ENCODE measurements at regions not wholly inside any gene's neighbourhood (a gene's known extent, or its start where the extent isn't known, plus 50 kb on each side); places are given as distances from the start of the nearest gene placed in this dataset.

DNA sequence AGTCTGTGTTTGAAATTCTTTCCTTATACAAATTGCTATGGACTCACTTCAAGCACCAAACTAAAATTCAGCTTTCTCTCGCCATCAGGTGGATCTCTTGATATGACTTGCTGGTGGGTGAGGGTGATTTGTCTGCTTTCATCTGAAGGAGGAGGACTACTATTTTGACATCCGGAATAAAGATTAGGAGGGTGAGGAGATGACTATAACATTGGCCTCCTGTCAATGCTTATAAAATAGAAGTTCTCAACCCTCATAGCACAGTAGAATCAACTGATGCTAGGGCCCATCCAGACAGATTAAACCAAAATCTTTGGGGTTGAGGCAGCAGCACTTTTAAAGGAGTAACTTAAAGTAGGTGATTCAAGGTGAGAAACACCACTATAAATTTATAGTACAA lies 120.4 kb upstream of the DNAJC10 start:
- CTCF ChIA-PET: no interaction called here

GRCh38 chr2:182597570-182598295 lies 118.3 kb upstream of the DNAJC10 start:
- Histone ChIP-seq H3K9me3 (ENCODE audit: control insufficient read depth in 2 of 3, low read length in 3 of 3) (no peaks in the 10 kb centered on the region), H3K27ac (ENCODE audit: low read depth, low read length) (no peak overlapping the region), H3K27me3 (ENCODE audit: control insufficient read depth in 2 of 2, insufficient read depth in 2 of 2, low read length in 2 of 2) (no peaks in the 10 kb centered on the region), H3K4me3 (ENCODE audit: low read length) (no peak overlapping the region), H3K4me1 (ENCODE audit: control insufficient read depth in 2 of 2, insufficient read depth in 2 of 2, low read length in 2 of 2) (no peaks in the 10 kb centered on the region), H3K36me3 (ENCODE audit: control insufficient read depth in 2 of 3, insufficient read depth in 3 of 3, low read length in 3 of 3) (no peaks in the 10 kb centered on the region)
- H3K27me3 Mint-ChIP-seq: peaks cover 0 to 21% (median 17%) of the 10 kb centered on the region in 5 donors
- intact Hi-C loops (cut with micrococcal nuclease): no loop called here
- DNase-seq (no peak), ATAC-seq (no peak)
- H3K36me3 Mint-ChIP-seq: no peaks in the 10 kb centered on the region
- H3K9me3 Mint-ChIP-seq: peaks cover 0 to 1% (median 0%) of the 10 kb centered on the region in 11 donors
- H3K4me3 Mint-ChIP-seq: no peak overlapping the region
- ChIA-PET CTCF (interaction anchor here (1.2 kb wide), 1 partner anchor 69 kb away, joined by 3 read pairs; no protein-coding TSS in a partner anchor), POLR2A (interaction anchor here (0.5 kb wide), 1 partner anchor 516 kb away, joined by 3 read pairs; no protein-coding TSS in a partner anchor)
- no peak overlapping the region for H3K27ac Mint-ChIP-seq
- H3K4me1 Mint-ChIP-seq: peaks cover 0 to 2% (median 0%) of the 10 kb centered on the region in 7 donors

More for the DNA sequence above, 120.4 kb upstream of the DNAJC10 start:
- peaks cover 0 to 2% (median 0%) of the 10 kb centered on the region in 7 donors for H3K4me1 Mint-ChIP-seq
- H3K27me3 Mint-ChIP-seq: peaks cover 2 to 22% (median 21%) of the 10 kb centered on the region in 5 donors
- intact Hi-C loops (cut with micrococcal nuclease): no loop called here
- peaks cover 0 to 1% (median 0%) of the 10 kb centered on the region in 11 donors for H3K9me3 Mint-ChIP-seq
- H3K36me3 Mint-ChIP-seq: no peaks in the 10 kb centered on the region
- H3K36me3 ChIP-seq (ENCODE audit: control insufficient read depth in 2 of 3, insufficient read depth in 3 of 3, low read length in 3 of 3): no peaks in the 10 kb centered on the region
- no peaks in the 10 kb centered on the region for H3K4me1 ChIP-seq (ENCODE audit: control insufficient read depth in 2 of 2, insufficient read depth in 2 of 2, low read length in 2 of 2)
- H3K4me3 ChIP-seq (ENCODE audit: low read length): no peak overlapping the region
- H3K27me3 ChIP-seq (ENCODE audit: control insufficient read depth in 2 of 2, insufficient read depth in 2 of 2, low read length in 2 of 2): no peaks in the 10 kb centered on the region
- ATAC-seq: no peak
- no peak overlapping the region for H3K27ac ChIP-seq (ENCODE audit: low read depth, low read length)
- no peak overlapping the region for H3K4me3 Mint-ChIP-seq
- no peaks in the 10 kb centered on the region for H3K9me3 ChIP-seq (ENCODE audit: control insufficient read depth in 2 of 3, low read length in 3 of 3)
- POLR2A ChIA-PET: no interaction called here
- DNase-seq: no peak
- no peak overlapping the region for H3K27ac Mint-ChIP-seq

DNA sequence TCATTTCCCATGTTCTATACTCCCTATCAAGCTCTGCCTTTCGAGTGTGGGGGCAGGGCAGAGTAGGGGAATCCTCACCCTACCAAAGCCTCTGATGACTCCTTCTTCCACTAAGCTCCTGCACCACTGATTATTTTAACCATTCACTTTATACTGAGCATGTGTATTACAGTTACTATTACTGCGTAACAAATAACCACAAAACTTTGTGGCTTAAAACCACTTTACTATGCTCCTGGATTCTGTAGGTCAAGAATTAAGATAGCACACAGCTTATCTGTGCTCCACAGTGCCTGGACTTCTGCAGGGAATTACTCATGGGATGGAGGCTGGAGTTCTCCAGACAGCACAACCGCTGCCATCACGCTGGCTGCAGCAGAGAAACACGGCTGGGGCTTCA lies 117.4 kb upstream of the DNAJC10 start:
- Mint-ChIP-seq H3K9me3 (peaks cover 0 to 1% (median 0%) of the 10 kb centered on the region in 11 donors), H3K4me1 (peaks cover 0 to 2% (median 0%) of the 10 kb centered on the region in 7 donors), H3K4me3 (no peak overlapping the region), H3K27ac (no peak overlapping the region), H3K27me3 (peaks cover 0 to 21% (median 16%) of the 10 kb centered on the region in 5 donors), H3K36me3 (no peaks in the 10 kb centered on the region)
- ChIA-PET POLR2A (interaction anchor here (0.5 kb wide), 2 partner anchors 112 to 515 kb away, joined by 3 to 4 read pairs; no protein-coding TSS in a partner anchor), CTCF (interaction anchor here (1.2 kb wide), 1 partner anchor 68 kb away, joined by 3 read pairs; no protein-coding TSS in a partner anchor)
- H3K27ac ChIP-seq (ENCODE audit: low read depth, low read length): no peak overlapping the region
- H3K4me3 ChIP-seq (ENCODE audit: low read length): no peak overlapping the region
- ATAC-seq (no peak), DNase-seq (no peak)
- no peaks in the 10 kb centered on the region for H3K36me3 ChIP-seq (ENCODE audit: control insufficient read depth in 2 of 3, insufficient read depth in 3 of 3, low read length in 3 of 3)
- no peaks in the 10 kb centered on the region for H3K27me3 ChIP-seq (ENCODE audit: control insufficient read depth in 2 of 2, insufficient read depth in 2 of 2, low read length in 2 of 2)
- intact Hi-C loops (cut with micrococcal nuclease): no loop called here
- H3K4me1 ChIP-seq (ENCODE audit: control insufficient read depth in 2 of 2, insufficient read depth in 2 of 2, low read length in 2 of 2): no peaks in the 10 kb centered on the region
- H3K9me3 ChIP-seq (ENCODE audit: control insufficient read depth in 2 of 3, low read length in 3 of 3): no peaks in the 10 kb centered on the region

DNA sequence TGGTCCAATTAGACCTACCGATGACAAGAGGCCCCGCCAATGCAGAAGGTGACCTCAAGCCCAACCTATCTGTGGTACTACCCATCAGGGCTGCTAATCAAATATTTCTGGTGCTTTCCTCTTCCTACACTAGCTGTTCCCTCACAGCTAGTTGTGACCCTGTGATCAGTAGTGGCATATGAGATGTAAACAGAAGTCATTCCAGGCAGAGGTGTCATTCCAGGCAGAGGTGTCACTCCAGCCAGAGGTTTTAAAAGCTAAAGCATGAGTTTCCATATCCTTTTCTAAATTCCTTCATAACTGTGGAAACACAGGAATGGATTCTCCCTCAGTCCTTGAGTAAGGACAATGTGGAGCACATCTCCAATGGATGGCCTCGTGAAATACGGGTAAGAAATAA lies 110.9 kb upstream of the DNAJC10 start:
- Histone ChIP-seq H3K27ac (ENCODE audit: low read depth, low read length) (no peak overlapping the region), H3K4me3 (ENCODE audit: low read length) (no peak overlapping the region), H3K36me3 (ENCODE audit: control insufficient read depth in 2 of 3, insufficient read depth in 3 of 3, low read length in 3 of 3) (no peaks in the 10 kb centered on the region), H3K4me1 (ENCODE audit: control insufficient read depth in 2 of 2, insufficient read depth in 2 of 2, low read length in 2 of 2) (no peaks in the 10 kb centered on the region), H3K9me3 (ENCODE audit: control insufficient read depth in 2 of 3, low read length in 3 of 3) (no peaks in the 10 kb centered on the region), H3K27me3 (ENCODE audit: control insufficient read depth in 2 of 2, insufficient read depth in 2 of 2, low read length in 2 of 2) (no peaks in the 10 kb centered on the region)
- intact Hi-C loops (cut with micrococcal nuclease): no loop called here
- CTCF ChIA-PET: no interaction called here
- Mint-ChIP-seq H3K4me1 (peaks cover 0 to 2% (median 0%) of the 10 kb centered on the region in 7 donors), H3K27ac (no peak overlapping the region), H3K4me3 (no peak overlapping the region), H3K27me3 (peaks cover 0 to 6% (median 0%) of the 10 kb centered on the region in 5 donors), H3K9me3 (peaks cover 0 to 6% (median 0%) of the 10 kb centered on the region in 11 donors), H3K36me3 (no peaks in the 10 kb centered on the region)
- no peak for ATAC-seq
- POLR2A ChIA-PET: no interaction called here
- DNase-seq: no peak

DNA sequence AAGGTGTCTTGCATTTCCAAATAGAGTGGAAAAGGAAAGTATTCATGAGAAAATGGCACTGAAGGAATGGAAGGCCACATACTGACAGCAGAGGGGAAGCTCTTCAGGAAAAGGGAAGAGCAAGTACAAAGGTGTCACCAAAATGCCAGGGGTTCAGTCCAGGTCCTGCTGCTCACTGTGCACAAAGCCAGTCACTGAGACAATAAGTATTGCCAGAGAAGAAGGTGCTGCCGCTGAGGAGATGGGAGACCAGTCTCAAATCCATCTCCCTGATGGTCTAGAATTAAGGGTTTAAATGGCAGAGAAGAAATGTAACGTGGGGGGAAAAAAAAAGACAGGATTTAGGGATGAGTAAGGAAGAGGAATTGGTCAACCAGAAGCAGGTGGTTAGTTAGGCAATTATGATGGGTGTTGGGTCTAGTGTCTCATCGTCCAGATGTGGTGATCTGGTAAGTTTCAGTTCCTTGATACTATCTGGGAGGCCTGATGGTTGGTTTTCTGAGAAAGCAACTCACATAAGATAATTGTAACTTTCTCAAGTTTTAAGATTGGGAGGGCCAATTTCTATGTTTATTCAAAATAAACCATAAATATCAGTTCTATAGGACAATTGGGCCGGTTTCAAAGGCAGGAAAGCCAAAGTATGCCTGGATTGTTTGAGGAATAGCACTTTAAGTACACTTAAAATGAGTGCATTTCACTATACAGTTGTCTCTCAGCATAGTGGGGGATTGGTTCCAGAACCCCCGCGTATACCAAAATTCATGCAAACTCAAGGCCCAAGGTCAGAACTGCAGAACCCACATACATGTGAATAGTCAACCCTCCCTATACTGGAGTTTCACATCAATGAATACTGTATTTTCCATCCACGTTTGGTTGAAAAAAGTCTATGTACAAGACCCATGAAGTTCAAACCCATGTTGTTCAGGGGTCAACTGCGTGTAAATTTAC lies 109.1 kb upstream of the DNAJC10 start:
- DNase-seq (no peak), ATAC-seq (no peak)
- Mint-ChIP-seq H3K4me1 (peaks cover 0 to 2% (median 0%) of the 10 kb centered on the region in 7 donors), H3K36me3 (no peaks in the 10 kb centered on the region), H3K27ac (no peak overlapping the region), H3K4me3 (no peak overlapping the region), H3K9me3 (peaks cover 0 to 6% (median 0%) of the 10 kb centered on the region in 11 donors), H3K27me3 (peaks cover 0 to 6% (median 0%) of the 10 kb centered on the region in 5 donors)
- no peaks in the 10 kb centered on the region for H3K9me3 ChIP-seq (ENCODE audit: control insufficient read depth in 2 of 3, low read length in 3 of 3)
- no peak overlapping the region for H3K27ac ChIP-seq (ENCODE audit: low read depth, low read length)
- no peaks in the 10 kb centered on the region for H3K36me3 ChIP-seq (ENCODE audit: control insufficient read depth in 2 of 3, insufficient read depth in 3 of 3, low read length in 3 of 3)
- intact Hi-C loops (cut with micrococcal nuclease): no loop called here
- H3K4me1 ChIP-seq (ENCODE audit: control insufficient read depth in 2 of 2, insufficient read depth in 2 of 2, low read length in 2 of 2): no peaks in the 10 kb centered on the region
- POLR2A ChIA-PET: no interaction called here
- H3K27me3 ChIP-seq (ENCODE audit: control insufficient read depth in 2 of 2, insufficient read depth in 2 of 2, low read length in 2 of 2): no peaks in the 10 kb centered on the region
- CTCF ChIA-PET: no interaction called here
- no peak overlapping the region for H3K4me3 ChIP-seq (ENCODE audit: low read length)

DNA sequence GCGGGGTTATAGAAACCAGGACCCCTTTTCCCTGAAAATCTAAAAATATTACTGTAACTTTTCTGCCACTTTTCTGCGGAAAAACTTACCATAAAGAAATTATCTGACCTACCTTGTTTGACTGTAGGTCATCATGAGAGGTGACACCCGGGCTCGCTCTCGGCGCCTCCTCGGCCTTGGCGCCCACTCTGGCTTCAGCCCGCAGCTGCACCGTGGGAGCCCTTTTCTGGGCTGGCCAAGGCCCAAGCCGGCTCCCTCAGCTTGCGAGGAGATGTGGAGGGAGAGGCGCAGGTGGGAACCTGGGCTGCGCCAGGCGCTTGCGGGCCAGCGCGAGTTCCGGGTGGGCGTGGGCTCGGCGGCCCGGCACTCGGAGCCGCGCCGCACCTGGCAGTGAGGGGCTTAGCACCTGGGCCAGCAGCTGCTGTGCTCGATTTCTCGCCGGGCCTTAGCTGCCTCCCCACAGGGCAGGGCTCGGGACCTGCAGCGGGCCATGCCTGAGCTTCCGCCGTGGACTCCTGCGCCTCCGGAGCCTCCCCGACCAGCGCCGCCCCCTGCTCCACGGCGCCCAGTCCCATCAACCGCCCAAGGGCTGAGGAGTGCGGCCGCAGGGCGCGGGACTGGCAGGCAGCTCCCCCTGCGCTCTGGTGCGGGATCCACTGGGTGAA lies 107.7 kb upstream of the DNAJC10 start:
- no peaks in the 10 kb centered on the region for H3K36me3 Mint-ChIP-seq
- ATAC-seq (no peak), DNase-seq (no peak)
- H3K27ac ChIP-seq (ENCODE audit: low read depth, low read length): no peak overlapping the region
- H3K4me1 ChIP-seq (ENCODE audit: control insufficient read depth in 2 of 2, insufficient read depth in 2 of 2, low read length in 2 of 2): no peaks in the 10 kb centered on the region
- peaks cover 0 to 2% (median 0%) of the 10 kb centered on the region in 7 donors for H3K4me1 Mint-ChIP-seq
- H3K36me3 ChIP-seq (ENCODE audit: control insufficient read depth in 2 of 3, insufficient read depth in 3 of 3, low read length in 3 of 3): no peaks in the 10 kb centered on the region
- intact Hi-C loops (cut with micrococcal nuclease): no loop called here
- no peak overlapping the region for H3K4me3 Mint-ChIP-seq
- ChIA-PET POLR2A (no interaction called here), CTCF (no interaction called here)
- H3K27me3 ChIP-seq (ENCODE audit: control insufficient read depth in 2 of 2, insufficient read depth in 2 of 2, low read length in 2 of 2): no peaks in the 10 kb centered on the region
- H3K27me3 Mint-ChIP-seq: peaks cover 0 to 6% (median 0%) of the 10 kb centered on the region in 5 donors
- H3K9me3 ChIP-seq (ENCODE audit: control insufficient read depth in 2 of 3, low read length in 3 of 3): no peaks in the 10 kb centered on the region
- no peak overlapping the region for H3K27ac Mint-ChIP-seq
- no peak overlapping the region for H3K4me3 ChIP-seq (ENCODE audit: low read length)
- H3K9me3 Mint-ChIP-seq: peaks cover 0 to 6% (median 0%) of the 10 kb centered on the region in 11 donors

All from naive thymus-derived CD4-positive, alpha-beta T cell (primary cell).